HG02763 (cell line): ENCODE measurements at regions not wholly inside any gene's neighbourhood (a gene's known extent, or its start where the extent isn't known, plus 50 kb on each side); places are given as distances from the start of the nearest gene placed in this dataset.
"Not testable (repeated sequence)": the region's sequence is repeated elsewhere in the genome, so short reads cannot be mapped to it uniquely, and the experiment has no call there.

Experiments
- ATAC-seq: cut with Tn5 transposase; IDR thresholded peaks from one replicate; pipeline ENCODE4 v1.9.1; 2021; ENCODE audit warnings: mild to moderate bottlenecking, moderate library complexity; ENCODE audit not compliant: unreplicated experiment

GRCh38 chr1:157196670-157197456 lies 58.7 kb upstream of the ETV3 start:
- not testable (repeated sequence) for ATAC-seq

GRCh38 chr1:157196245-157196543 lies 58.0 kb upstream of the ETV3 start:
- no peak for ATAC-seq

DNA sequence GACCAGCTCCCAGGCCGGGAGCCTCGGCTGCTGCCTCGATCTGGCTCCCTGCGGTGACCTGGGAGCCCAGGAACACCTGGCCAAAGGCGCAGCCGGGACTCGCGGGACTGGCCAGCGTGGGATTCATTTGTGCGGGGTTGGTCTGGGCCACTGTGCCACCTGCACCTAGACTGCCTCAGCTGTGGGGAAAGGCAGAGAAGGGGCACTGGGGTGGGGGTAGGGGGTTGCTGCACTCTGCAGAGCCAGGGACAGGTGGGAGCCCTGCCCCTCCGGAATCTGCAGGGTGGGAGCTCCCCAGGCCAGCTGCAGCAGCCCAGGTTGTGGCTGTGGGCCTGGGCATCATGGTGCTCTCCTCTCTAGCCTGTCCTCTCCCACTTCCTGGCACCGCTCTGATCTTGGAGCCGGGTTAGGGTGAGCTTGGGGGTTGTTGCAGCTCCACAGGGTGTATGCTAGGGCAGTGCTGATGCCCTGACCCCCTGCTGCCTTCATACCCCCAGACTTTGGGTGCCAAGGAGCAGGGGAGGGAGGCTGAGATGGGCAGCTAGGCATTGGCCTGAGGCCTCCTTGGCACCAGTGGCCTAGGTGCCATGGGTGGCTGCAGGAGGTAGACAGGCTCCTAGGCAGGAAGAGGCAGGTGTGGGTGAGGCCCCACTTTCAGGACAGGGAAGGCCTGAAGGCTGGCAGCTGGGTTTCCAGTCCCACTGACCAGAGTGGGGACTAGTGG lies 57.5 kb upstream of the ETV3 start:
- no peak for ATAC-seq

DNA sequence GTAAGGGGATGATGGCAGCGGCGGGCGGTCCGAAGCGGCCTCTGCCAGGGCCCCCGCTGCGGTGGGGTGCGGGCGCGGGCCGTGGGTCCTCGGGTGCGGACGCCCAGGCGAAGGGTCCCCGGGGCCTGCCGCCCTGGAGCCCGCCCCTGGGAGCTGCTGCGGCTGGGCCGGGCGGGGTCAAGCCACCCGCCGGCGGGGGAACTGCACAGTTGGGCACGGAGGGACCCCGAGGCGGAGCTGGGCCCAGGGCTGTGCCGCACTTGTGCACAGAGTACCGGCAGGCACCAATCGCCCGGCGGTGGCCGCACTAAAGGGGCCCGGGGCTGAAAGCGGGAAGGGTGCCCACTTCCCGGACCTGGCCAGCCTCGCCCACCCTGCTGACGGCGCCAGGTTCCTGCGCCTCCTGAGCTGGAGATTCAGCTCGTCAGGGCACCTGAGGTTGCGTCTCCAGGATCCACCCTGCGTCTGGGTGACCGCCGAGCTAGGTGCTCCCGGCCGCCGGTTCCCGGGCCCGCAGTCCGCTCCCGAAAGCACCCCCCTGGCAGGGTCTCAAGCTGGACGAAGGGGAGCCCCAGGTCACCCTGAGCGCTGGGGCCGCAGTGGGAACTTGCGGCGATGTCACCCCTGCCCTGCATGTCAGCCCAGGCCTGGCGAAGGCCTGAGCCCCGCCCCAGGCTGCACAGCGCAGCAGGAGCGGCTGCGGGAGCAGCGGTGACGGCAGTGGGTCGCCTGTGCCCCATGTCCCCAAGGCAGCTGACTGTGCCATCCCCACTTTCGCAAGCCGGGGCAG lies 56.7 kb upstream of the ETV3 start:
- no peak for ATAC-seq

- no peak for ATAC-seq
Measured at GRCh38 chr1:157193702-157194391, 55.7 kb upstream of the ETV3 start.

- ATAC-seq = no peak
Measured at GRCh38 chr1:157193219-157193618, 55.0 kb upstream of the ETV3 start.

DNA sequence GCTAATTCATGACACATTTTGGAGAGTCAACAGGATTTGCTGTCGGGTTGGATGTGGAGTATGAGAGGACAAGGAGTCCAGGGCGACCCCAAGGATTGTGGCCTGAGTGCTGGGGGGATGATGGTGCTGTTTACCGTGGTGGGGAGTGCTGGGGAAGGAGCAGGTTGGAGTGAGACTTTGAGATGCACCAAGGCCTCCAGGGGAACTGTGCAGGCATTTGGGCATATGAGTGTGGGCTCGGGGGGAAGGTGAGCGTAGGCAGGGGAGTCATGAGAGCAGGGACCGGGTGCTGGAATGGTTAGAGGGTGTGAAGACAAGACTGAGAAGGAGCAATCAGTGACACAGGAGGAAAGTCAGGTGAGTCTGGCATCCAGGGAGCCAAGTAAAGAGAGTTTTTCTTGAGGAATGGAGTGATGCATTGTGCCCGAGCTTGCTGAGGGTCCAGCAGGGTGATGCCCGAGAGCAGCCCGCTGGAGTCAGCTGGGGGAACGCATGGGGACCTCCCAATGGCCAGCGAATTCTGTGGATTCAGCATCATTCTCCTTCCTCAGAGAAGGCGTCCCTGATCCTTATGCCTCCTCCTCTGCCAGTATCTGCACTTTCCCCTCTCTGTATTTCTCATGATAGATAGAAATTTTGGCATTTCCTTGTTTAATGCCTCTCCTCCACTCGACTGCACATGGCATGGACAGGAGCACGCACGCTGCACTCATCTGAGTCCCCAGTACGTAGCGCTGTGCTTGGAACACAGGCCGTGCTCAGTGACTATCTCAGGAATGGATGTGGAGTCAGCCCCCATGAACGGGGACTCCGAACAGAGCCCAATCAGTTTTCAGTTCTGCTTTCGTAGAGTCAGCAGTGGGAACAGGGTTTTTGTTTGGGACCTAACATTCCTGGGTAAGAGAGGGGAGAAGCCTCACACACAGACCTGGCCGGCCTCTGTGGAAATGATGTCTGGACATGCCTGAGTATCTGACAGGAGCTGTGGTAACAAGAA lies 52.1 kb upstream of the ETV3 start:
- no peak for ATAC-seq

DNA sequence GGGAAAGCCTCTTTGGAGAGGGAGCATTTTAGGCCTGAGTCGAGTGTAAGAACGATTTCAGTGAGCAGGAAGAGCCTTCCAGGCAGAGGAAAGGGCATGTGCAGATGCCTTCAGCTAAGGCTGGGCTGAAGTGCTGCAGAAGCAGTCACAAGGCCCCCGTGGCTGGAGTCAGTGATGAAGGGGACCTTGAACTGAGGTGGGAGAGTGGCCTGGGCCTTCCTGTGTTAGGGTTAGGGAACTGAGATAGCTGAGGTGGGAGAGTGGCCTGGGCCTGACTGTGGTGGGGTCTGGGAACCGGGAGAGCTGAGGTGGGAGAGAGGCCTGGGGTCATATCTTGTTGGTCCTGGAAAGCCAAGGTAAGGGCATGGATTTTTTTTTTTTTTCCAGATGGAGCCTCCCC lies 50.9 kb upstream of the ETV3 start:
- no peak for ATAC-seq
